ENCODE measurements at regions not wholly inside any gene's neighbourhood (a gene's known extent, or its start where the extent isn't known, plus 50 kb on each side); places are given as distances from the start of the nearest gene placed in this dataset.

DNA sequence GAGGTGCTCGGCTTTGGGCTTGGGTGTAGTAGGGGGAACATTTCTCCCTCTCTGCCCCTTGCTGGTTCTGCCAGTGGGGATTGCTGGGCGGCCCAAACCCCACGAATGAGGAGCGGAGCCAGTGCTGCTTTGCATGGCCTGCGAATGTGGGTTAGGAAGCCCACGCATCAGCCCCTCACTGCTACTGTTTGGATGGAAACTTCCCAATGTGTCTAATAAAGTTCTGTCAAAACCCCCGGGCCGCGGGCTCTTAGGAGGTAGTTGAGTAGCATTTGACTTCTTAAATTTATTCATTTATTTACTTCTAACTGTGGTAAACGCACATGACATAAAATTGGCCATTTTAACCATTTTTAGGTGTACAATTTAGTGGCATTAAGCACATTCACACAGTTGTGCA is 161.3 kb upstream of the FHL2 start:
- TF ChIP-seq, protein P1, sequence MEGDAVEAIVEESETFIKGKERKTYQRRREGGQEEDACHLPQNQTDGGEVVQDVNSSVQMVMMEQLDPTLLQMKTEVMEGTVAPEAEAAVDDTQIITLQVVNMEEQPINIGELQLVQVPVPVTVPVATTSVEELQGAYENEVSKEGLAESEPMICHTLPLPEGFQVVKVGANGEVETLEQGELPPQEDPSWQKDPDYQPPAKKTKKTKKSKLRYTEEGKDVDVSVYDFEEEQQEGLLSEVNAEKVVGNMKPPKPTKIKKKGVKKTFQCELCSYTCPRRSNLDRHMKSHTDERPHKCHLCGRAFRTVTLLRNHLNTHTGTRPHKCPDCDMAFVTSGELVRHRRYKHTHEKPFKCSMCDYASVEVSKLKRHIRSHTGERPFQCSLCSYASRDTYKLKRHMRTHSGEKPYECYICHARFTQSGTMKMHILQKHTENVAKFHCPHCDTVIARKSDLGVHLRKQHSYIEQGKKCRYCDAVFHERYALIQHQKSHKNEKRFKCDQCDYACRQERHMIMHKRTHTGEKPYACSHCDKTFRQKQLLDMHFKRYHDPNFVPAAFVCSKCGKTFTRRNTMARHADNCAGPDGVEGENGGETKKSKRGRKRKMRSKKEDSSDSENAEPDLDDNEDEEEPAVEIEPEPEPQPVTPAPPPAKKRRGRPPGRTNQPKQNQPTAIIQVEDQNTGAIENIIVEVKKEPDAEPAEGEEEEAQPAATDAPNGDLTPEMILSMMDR (IDR thresholded peaks at IDR 0.05) = no peak
- TF ChIP-seq POLR2A (IDR thresholded peaks at IDR 0.05; ENCODE audit: low read depth) (no peak), POLR2AphosphoS5 (IDR thresholded peaks at IDR 0.05) (no peak)

Data from esophagus muscularis mucosa (tissue), 3 donors.